Heart left ventricle (tissue), 16 donors: ENCODE measurements at regions not wholly inside any gene's neighbourhood (a gene's known extent, or its start where the extent isn't known, plus 50 kb on each side); places are given as distances from the start of the nearest gene placed in this dataset.

Source experiments
- ATAC-seq, 4 donors: fragments of 200-7000 bp; cut with Tn5 transposase; one replicate each; pipeline ENCODE4 v1.9.1; 2020 to 2022; ENCODE audit warnings: moderate library complexity in 4 of 4, mild to moderate bottlenecking in 3 of 4, moderate number of reproducible peaks in 1 of 4
- DNase-seq, 5 donors: peaks; one replicate each; pipeline ENCODE4 v3.0.0-alpha.2; 2020
- H3K27ac ChIP-seq, 12 donors: fragments of 200-600 bp; sonication (generic) in 4 of 12; one replicate each; pipeline versions ENCODE4 v1.5.0 to v1.8.0; 2016 to 2022; ENCODE audit warnings: mild to moderate bottlenecking in 2 of 12
- H3K27me3 ChIP-seq, 9 donors: fragments of 200-600 bp; sonication (generic) in 2 of 9; one replicate each; pipeline versions ENCODE4 v1.5.1 to v1.8.0; 2016 to 2022; ENCODE audit warnings: mild to moderate bottlenecking in 3 of 9
- H3K36me3 ChIP-seq, 9 donors: fragments of 200-600 bp; sonication (generic) in 2 of 9; one replicate each; pipeline versions ENCODE4 v1.5.0 to v1.8.0; 2018 to 2022; ENCODE audit warnings: mild to moderate bottlenecking in 2 of 9
- H3K4me1 ChIP-seq, 12 donors: fragments of 200-600 bp; sonication (generic) in 4 of 12; one replicate each; pipeline versions ENCODE4 v1.5.0 to v1.8.0; 2016 to 2022; ENCODE audit warnings: mild to moderate bottlenecking in 3 of 12
- H3K4me3 ChIP-seq, 12 donors: fragments of 200-600 bp; sonication (generic) in 4 of 12; one replicate each; pipeline versions ENCODE4 v1.5.0 to v1.8.0; 2017 to 2022; ENCODE audit warnings: mild to moderate bottlenecking in 9 of 12, moderate library complexity in 4 of 12
- H3K9me3 ChIP-seq, 12 donors: fragments of 200-600 bp; sonication (generic) in 4 of 12; one replicate each; pipeline versions ENCODE4 v1.5.0 to v1.8.0; 2016 to 2022; ENCODE audit warnings: mild to moderate bottlenecking in 1 of 12
- CTCF ChIP-seq, 12 donors: fragments of 200-600 bp; sonication (generic) in 4 of 12; IDR thresholded peaks; one replicate each; pipeline versions ENCODE4 v1.5.0 to v1.8.0; 2018 to 2022; ENCODE audit warnings: antibody characterized with exemption in 12 of 12, mild to moderate bottlenecking in 5 of 12
- POLR2A ChIP-seq, 2 donors: fragments of 450-650 bp; IDR thresholded peaks; one replicate each; pipeline ENCODE4 v1.6.1; 2017; ENCODE audit warnings: antibody characterized with exemption in 2 of 2, mild to moderate bottlenecking in 2 of 2, moderate library complexity in 2 of 2
- WGBS, 4 donors: extraction: QIAGEN DNeasy Blood & Tissue Kit in 2 of 4; methylation state at CpG; one replicate each; pipeline versions ENCODE4 v1.1.5 to v1.1.7; 2013 to 2018; 5-methylcytosine and 5-hydroxymethylcytosine counted together
- intact Hi-C, 10 donors: fragments of 100-400 bp; cut with DNase I; formaldehyde crosslinking; loops; one replicate each; pipeline versions ENCODE4 v1.11.1 to v1.14.2; 2022
- donor health status: ischemic (EF 13 %, LVEDD 7.1; RV severe dilation, severe dysfunction).
- donor health status: healthy with polysubstance abuse.
- donor health status: DM: no; HTN: yes; CAD: no.
- donor health status: DM: no; HTN: no; CAD: no.
- donor health status: ischemic (EF 25% LVEDD 6.9; RV normal size, moderate dysfunction).
- donor health status: ischemic (EF 25% LVEDD 5.7; RV mildly dilated, moderate dysfunction).
- donor health status: healthy.
- donor health status: DM: yes; HTN: yes; CAD: no.
- donor health status: ischemic (EF 35%, LVEDD 5.7; RV mildly dilated, moderate dysfunction).
- donor health status: nonischemic (EF 11% LVEDD 7.7; RV severe dilation, severe dysfunction).
- donor health status: DM: yes; HTN: yes; CAD: no.
- donor health status: PGD.
- donor health status: ischemic (EF 29% LVEDD 5.4; RV normal size, mild dysfunction).
- donor health status: nonischemic (EF 23%, LVEDD 6.1; RV moderate dilation, normal function).

DNA sequence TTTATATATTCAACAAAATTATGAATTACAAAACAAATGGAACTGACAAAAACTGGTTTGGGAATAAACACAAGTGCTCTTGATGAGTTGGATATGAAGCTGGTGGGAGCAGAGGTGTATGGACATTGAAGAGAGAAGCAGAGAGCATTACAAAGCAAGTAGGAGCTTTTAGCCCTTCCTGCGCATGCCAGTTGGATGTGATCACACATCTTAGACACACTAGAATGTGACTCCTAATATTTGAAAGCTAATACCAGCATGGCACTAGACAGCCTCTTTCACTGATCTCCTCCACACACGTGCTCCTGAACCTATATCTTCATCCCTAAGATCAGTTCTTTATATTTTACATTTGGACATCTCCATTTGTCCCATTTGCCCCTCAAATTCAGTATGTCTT lies 298.1 kb downstream of the MTX2 start:
- H3K9me3 ChIP-seq: no peaks in the 10 kb centered on the region
- no peaks in the 10 kb centered on the region for H3K36me3 ChIP-seq
- WGBS, 4 donors: 88 to 91% (median 89%) methylated on average over 2 of the region's 2 CpGs
- no peaks in the 10 kb centered on the region for H3K4me1 ChIP-seq
- H3K27ac ChIP-seq: no peak overlapping the region
- no peak for ATAC-seq
- TF ChIP-seq POLR2A (IDR thresholded peaks at IDR 0.05) (no peak), CTCF (IDR thresholded peaks at IDR 0.05) (no peak)
- H3K27me3 ChIP-seq: peaks cover 0 to 41% (median 9%) of the 10 kb centered on the region in 9 donors
- no peak overlapping the region for H3K4me3 ChIP-seq
- intact Hi-C loops: no loop called here
- no peak for DNase-seq

GRCh38 chr2:176569574-176569973 lies 300.3 kb downstream of the MTX2 start:
- Histone ChIP-seq H3K4me3 (no peak overlapping the region), H3K27ac (no peak overlapping the region), H3K9me3 (no peaks in the 10 kb centered on the region), H3K27me3 (peaks cover 0 to 22% (median 0%) of the 10 kb centered on the region in 9 donors), H3K4me1 (no peaks in the 10 kb centered on the region), H3K36me3 (no peaks in the 10 kb centered on the region)
- intact Hi-C loops: no loop called here
- 92 to 93% (median 92%) methylated on average over 3 of the region's 3 CpGs for WGBS, 4 donors
- TF ChIP-seq CTCF (IDR thresholded peaks at IDR 0.05) (no peak), POLR2A (IDR thresholded peaks at IDR 0.05) (no peak)
- DNase-seq: no peak
- ATAC-seq: no peak

GRCh38 chr2:176573612-176574483 lies 304.6 kb downstream of the MTX2 start:
- DNase-seq: no peak
- intact Hi-C loops: no loop called here
- WGBS, 4 donors: 88 to 94% (median 93%) methylated on average over 4 of the region's 4 CpGs
- ATAC-seq: no peak
- Histone ChIP-seq H3K4me3 (no peak overlapping the region), H3K9me3 (no peaks in the 10 kb centered on the region), H3K27me3 (peaks cover 0 to 21% (median 4%) of the 10 kb centered on the region in 9 donors), H3K36me3 (no peaks in the 10 kb centered on the region), H3K4me1 (no peaks in the 10 kb centered on the region), H3K27ac (no peak overlapping the region)
- TF ChIP-seq POLR2A (IDR thresholded peaks at IDR 0.05): no peak
- TF ChIP-seq CTCF (IDR thresholded peaks at IDR 0.05): no peak

GRCh38 chr2:176574484-176575236 lies 305.4 kb downstream of the MTX2 start:
- TF ChIP-seq POLR2A (IDR thresholded peaks at IDR 0.05) (no peak), CTCF (IDR thresholded peaks at IDR 0.05) (no peak)
- ATAC-seq: no peak
- Histone ChIP-seq H3K4me3 (no peak overlapping the region), H3K36me3 (no peaks in the 10 kb centered on the region), H3K27me3 (peaks cover 0 to 21% (median 4%) of the 10 kb centered on the region in 9 donors), H3K9me3 (no peaks in the 10 kb centered on the region), H3K4me1 (no peaks in the 10 kb centered on the region), H3K27ac (no peak overlapping the region)
- intact Hi-C loops: no loop called here
- DNase-seq: no peak
- WGBS, 4 donors: 88 to 94% (median 90%) methylated on average over 9 of the region's 9 CpGs
